ENCODE measurements at regions not wholly inside any gene's neighbourhood (a gene's known extent, or its start where the extent isn't known, plus 50 kb on each side); places are given as distances from the start of the nearest gene placed in this dataset.

- no peak for TF ChIP-seq CTCF (IDR thresholded peaks at IDR 0.05 in 2 of 3, conservative IDR thresholded peaks at IDR 0.05 in 1 of 3; ENCODE audit: borderline replicate concordance in 1 of 3, insufficient read depth in 1 of 3, low read depth in 2 of 3, low read length in 2 of 3)
- no peak for TF ChIP-seq POLR2AphosphoS5 (IDR thresholded peaks at IDR 0.05; ENCODE audit: low read depth, low read length)
Measured at GRCh38 chr7:34487391-34488115, 170.5 kb upstream of the NPSR1 start.
